Mesothelial cell of epicardium (in vitro differentiated cells): ENCODE measurements at regions not wholly inside any gene's neighbourhood (a gene's known extent, or its start where the extent isn't known, plus 50 kb on each side); places are given as distances from the start of the nearest gene placed in this dataset.

Experiments used
- DNase-seq, 2 experiments: peaks; one replicate each; pipeline ENCODE4 v3.0.0; 2021; ENCODE audit warnings: low spot score in 2 of 2; ENCODE audit not compliant: unreplicated experiment in 2 of 2
- H3K27ac Mint-ChIP-seq: 2 replicates; pipeline ENCODE4 v1.8.0; 2021; ENCODE audit warnings: mixed read lengths
- H3K27me3 Mint-ChIP-seq: 2 replicates; pipeline ENCODE4 v1.8.0; 2021; ENCODE audit warnings: low read depth, mixed read lengths
- H3K36me3 Mint-ChIP-seq: 2 replicates; pipeline ENCODE4 v1.8.0; 2021; ENCODE audit warnings: mixed read lengths
- H3K4me1 Mint-ChIP-seq: 2 replicates; pipeline ENCODE4 v1.8.0; 2021; ENCODE audit warnings: mixed read lengths
- H3K4me3 Mint-ChIP-seq: 2 replicates; pipeline ENCODE4 v1.8.0; 2021; ENCODE audit warnings: mild to moderate bottlenecking, moderate library complexity, mixed read lengths
- H3K9me3 Mint-ChIP-seq: 2 replicates; pipeline ENCODE4 v1.8.0; 2021; ENCODE audit warnings: mixed read lengths
- CTCF ChIP-seq: fragments of 200-600 bp; sonication (generic); IDR thresholded peaks from one replicate; pipeline ENCODE4 v1.5.0; 2021; ENCODE audit warnings: antibody characterized with exemption; ENCODE audit not compliant: unreplicated experiment

- Mint-ChIP-seq H3K27me3 (no peaks in the 10 kb centered on the region), H3K27ac (no peak overlapping the region), H3K4me1 (peaks cover 10% of the 10 kb centered on the region), H3K9me3 (peaks cover 22% of the 10 kb centered on the region), H3K4me3 (no peak overlapping the region), H3K36me3 (peaks cover 7% of the 10 kb centered on the region)
- DNase-seq: no peak
- TF ChIP-seq CTCF: no peak
Measured at GRCh38 chr2:216959433-216959832, 99.6 kb upstream of the TNP1 start.

GRCh38 chr2:216956820-216957493 lies 97.1 kb upstream of the TNP1 start:
- Mint-ChIP-seq H3K27ac (no peak overlapping the region), H3K9me3 (peaks cover 11% of the 10 kb centered on the region), H3K4me1 (peaks cover 10% of the 10 kb centered on the region), H3K27me3 (no peaks in the 10 kb centered on the region), H3K4me3 (no peak overlapping the region), H3K36me3 (peaks cover 11% of the 10 kb centered on the region)
- DNase-seq: no peak
- TF ChIP-seq CTCF: no peak

- Mint-ChIP-seq H3K36me3 (peaks cover 11% of the 10 kb centered on the region), H3K27ac (no peak overlapping the region), H3K4me3 (no peak overlapping the region), H3K27me3 (no peaks in the 10 kb centered on the region), H3K9me3 (peaks cover 17% of the 10 kb centered on the region), H3K4me1 (peaks cover 7% of the 10 kb centered on the region)
- no peak for DNase-seq
- no peak for TF ChIP-seq CTCF
Measured at GRCh38 chr2:216951171-216951570, 91.3 kb upstream of the TNP1 start.

- TF ChIP-seq CTCF: no peak
- no peak overlapping the region for H3K4me3 Mint-ChIP-seq
- no peak for DNase-seq
- no peak overlapping the region for H3K27ac Mint-ChIP-seq
- H3K4me1 Mint-ChIP-seq: peaks cover 7% of the 10 kb centered on the region
- H3K9me3 Mint-ChIP-seq: peaks cover 17% of the 10 kb centered on the region
- peaks cover 11% of the 10 kb centered on the region for H3K36me3 Mint-ChIP-seq
- H3K27me3 Mint-ChIP-seq: no peaks in the 10 kb centered on the region
Measured at GRCh38 chr2:216950547-216950946, 90.7 kb upstream of the TNP1 start.

- DNase-seq: no peak
- Mint-ChIP-seq H3K9me3 (peaks cover 17% of the 10 kb centered on the region), H3K27me3 (no peaks in the 10 kb centered on the region), H3K4me3 (no peak overlapping the region), H3K4me1 (peaks cover 7% of the 10 kb centered on the region), H3K36me3 (peaks cover 11% of the 10 kb centered on the region), H3K27ac (no peak overlapping the region)
- TF ChIP-seq CTCF: no peak
Measured at GRCh38 chr2:216949700-216950413, 90.0 kb upstream of the TNP1 start.
